RWPE2 (cell line): ENCODE measurements at regions not wholly inside any gene's neighbourhood (a gene's known extent, or its start where the extent isn't known, plus 50 kb on each side); places are given as distances from the start of the nearest gene placed in this dataset.

ENCODE experiments used
- ATAC-seq: fragments of 200-7000 bp; cut with Tn5 transposase; 3 replicates; pipeline ENCODE4 v1.9.1; 2021; ENCODE audit warnings: low read depth
- DNase-seq: peaks from one replicate; pipeline ENCODE4 v3.0.0-alpha.2; 2020; ENCODE audit warnings: low spot score
- H3K27ac ChIP-seq: fragments of 450-650 bp; 2 replicates; pipeline ENCODE4 v1.5.1; 2017; ENCODE audit warnings: mild to moderate bottlenecking; ENCODE audit not compliant: poor library complexity, severe bottlenecking
- H3K27me3 ChIP-seq: fragments of 250-450 bp; sonication (Bioruptor Pico); 2 replicates; pipeline ENCODE4 v1.5.1; 2021; ENCODE audit warnings: mild to moderate bottlenecking, moderate library complexity; ENCODE audit not compliant: insufficient read depth, poor library complexity, severe bottlenecking
- H3K36me3 ChIP-seq: fragments of 250-450 bp; sonication (Bioruptor Pico); 2 replicates; pipeline ENCODE4 v1.5.1; 2020; ENCODE audit warnings: low read depth, mild to moderate bottlenecking, moderate library complexity
- H3K4me1 ChIP-seq: fragments of 250-450 bp; sonication (Bioruptor Pico); 2 replicates; pipeline ENCODE4 v1.5.1; 2021; ENCODE audit warnings: mild to moderate bottlenecking, moderate library complexity; ENCODE audit not compliant: insufficient read depth, poor library complexity, severe bottlenecking
- H3K4me3 ChIP-seq: fragments of 250-450 bp; sonication (Bioruptor Pico); 2 replicates; pipeline ENCODE4 v1.5.1; 2021; ENCODE audit warnings: mild to moderate bottlenecking, moderate library complexity; ENCODE audit not compliant: severe bottlenecking
- H3K9me3 ChIP-seq: fragments of 250-450 bp; sonication (Bioruptor Pico); 2 replicates; pipeline ENCODE4 v1.5.1; 2021; ENCODE audit warnings: mild to moderate bottlenecking, moderate library complexity; ENCODE audit not compliant: severe bottlenecking
- CTCF ChIP-seq: fragments of 450-650 bp; IDR thresholded peaks from one replicate; pipeline ENCODE4 v1.5.1; 2017; ENCODE audit warnings: mild to moderate bottlenecking, moderate library complexity; ENCODE audit not compliant: poor library complexity, severe bottlenecking

GRCh38 chr7:79820387-79820786 lies 314.2 kb upstream of the GNAI1 start:
- H3K27me3 ChIP-seq: no peaks in the 10 kb centered on the region
- ATAC-seq (0 out of 3 replicates have a peak, but pooled peaks have one; percentile 42), DNase-seq (no peak)
- no peak overlapping the region for H3K27ac ChIP-seq
- H3K4me3 ChIP-seq: no peak overlapping the region
- H3K4me1 ChIP-seq: no peaks in the 10 kb centered on the region
- no peak for TF ChIP-seq CTCF
- H3K36me3 ChIP-seq: no peaks in the 10 kb centered on the region
- H3K9me3 ChIP-seq: no peaks in the 10 kb centered on the region

- no peaks in the 10 kb centered on the region for H3K4me1 ChIP-seq
- H3K27me3 ChIP-seq: no peaks in the 10 kb centered on the region
- no peak for DNase-seq
- no peaks in the 10 kb centered on the region for H3K9me3 ChIP-seq
- H3K27ac ChIP-seq: no peak overlapping the region
- no peak overlapping the region for H3K4me3 ChIP-seq
- no peak for ATAC-seq
- H3K36me3 ChIP-seq: no peaks in the 10 kb centered on the region
- no peak for TF ChIP-seq CTCF
These were observed 323.7 kb upstream of the GNAI1 start for GRCh38 chr7:79810916-79811315.

- TF ChIP-seq CTCF: peak; percentile 66
- ATAC-seq (0 out of 3 replicates have a peak, but pooled peaks have one; percentile 36), DNase-seq (no peak)
- Histone ChIP-seq H3K27me3 (no peaks in the 10 kb centered on the region), H3K4me1 (no peaks in the 10 kb centered on the region), H3K27ac (no peak overlapping the region), H3K9me3 (no peaks in the 10 kb centered on the region), H3K36me3 (no peaks in the 10 kb centered on the region), H3K4me3 (no peak overlapping the region)
These were observed 328.4 kb upstream of the GNAI1 start for GRCh38 chr7:79806161-79806734.

GRCh38 chr7:79790656-79791262 lies 337.3 kb upstream of the MAGI2 start:
- Histone ChIP-seq H3K36me3 (no peaks in the 10 kb centered on the region), H3K27ac (no peak overlapping the region), H3K9me3 (no peaks in the 10 kb centered on the region), H3K4me1 (no peaks in the 10 kb centered on the region), H3K4me3 (no peak overlapping the region), H3K27me3 (no peaks in the 10 kb centered on the region)
- TF ChIP-seq CTCF: no peak
- ATAC-seq (no peak), DNase-seq (no peak)
